ENCODE measurements at regions not wholly inside any gene's neighbourhood (a gene's known extent, or its start where the extent isn't known, plus 50 kb on each side); places are given as distances from the start of the nearest gene placed in this dataset.

DNA sequence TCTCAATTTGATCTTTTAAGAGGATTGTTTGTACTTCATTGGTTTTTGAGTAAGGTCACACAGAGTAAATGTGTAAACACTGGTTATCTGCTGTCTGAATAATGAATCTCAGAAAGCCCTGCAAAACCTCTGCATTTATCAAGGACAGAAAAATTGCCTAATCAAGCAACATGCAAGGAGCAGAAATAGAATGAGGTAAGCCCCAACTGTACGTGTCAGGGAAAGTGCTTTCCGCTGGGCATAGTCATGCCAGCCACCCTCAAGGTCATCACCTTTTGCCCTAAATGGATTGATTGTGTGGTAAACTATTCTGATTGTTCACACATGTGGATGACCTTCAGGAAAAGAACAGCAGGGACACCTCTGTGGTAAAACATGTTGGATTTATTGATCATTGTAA, 376.9 kb upstream of the KCNN2 start:
- Histone ChIP-seq H3K27ac (no peak overlapping the region), H3K36me3 (no peaks in the 10 kb centered on the region), H3K27me3 (replicated peaks in 1 of 7) (no peaks in the 10 kb centered on the region), H3K9me3 (no peaks in the 10 kb centered on the region), H3K4me3 (no peak overlapping the region), H3K4me1 (no peaks in the 10 kb centered on the region)
- no peak for DNase-seq
- intact Hi-C loops (cut with DNase I; ENCODE audit: low total_unique reads), result no loop called here
- 76 to 83% (median 78%) methylated on average over 2 of the region's 2 CpGs for WGBS, 5 donors
- TF ChIP-seq POLR2AphosphoS5 (IDR thresholded peaks at IDR 0.05), result no peak
- TF ChIP-seq POLR2A (IDR thresholded peaks at IDR 0.05), result no peak

DNA sequence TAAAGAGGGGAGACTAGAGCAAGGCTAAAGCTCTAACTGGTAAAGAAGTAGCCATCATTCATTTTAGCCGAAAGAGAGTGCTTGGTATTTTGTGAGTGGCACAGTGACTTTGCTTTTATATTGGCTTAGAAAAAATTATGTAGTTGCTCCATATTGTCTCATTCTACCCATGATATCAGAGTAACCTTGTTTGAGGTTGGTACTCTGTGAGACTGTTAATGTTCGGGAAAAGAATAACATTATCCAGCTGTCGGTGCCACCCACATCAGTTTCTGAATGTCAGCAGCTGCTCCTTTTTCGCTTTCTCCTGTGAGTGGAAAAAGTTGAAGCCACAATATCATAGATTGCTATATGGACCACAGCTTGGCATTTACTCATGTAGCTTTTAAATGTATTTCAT, 376.4 kb upstream of the KCNN2 start:
- no peak for DNase-seq
- Histone ChIP-seq H3K36me3 (no peaks in the 10 kb centered on the region), H3K4me1 (no peaks in the 10 kb centered on the region), H3K27ac (no peak overlapping the region), H3K9me3 (no peaks in the 10 kb centered on the region), H3K4me3 (no peak overlapping the region), H3K27me3 (replicated peaks in 1 of 7) (no peaks in the 10 kb centered on the region)
- TF ChIP-seq, protein P1, sequence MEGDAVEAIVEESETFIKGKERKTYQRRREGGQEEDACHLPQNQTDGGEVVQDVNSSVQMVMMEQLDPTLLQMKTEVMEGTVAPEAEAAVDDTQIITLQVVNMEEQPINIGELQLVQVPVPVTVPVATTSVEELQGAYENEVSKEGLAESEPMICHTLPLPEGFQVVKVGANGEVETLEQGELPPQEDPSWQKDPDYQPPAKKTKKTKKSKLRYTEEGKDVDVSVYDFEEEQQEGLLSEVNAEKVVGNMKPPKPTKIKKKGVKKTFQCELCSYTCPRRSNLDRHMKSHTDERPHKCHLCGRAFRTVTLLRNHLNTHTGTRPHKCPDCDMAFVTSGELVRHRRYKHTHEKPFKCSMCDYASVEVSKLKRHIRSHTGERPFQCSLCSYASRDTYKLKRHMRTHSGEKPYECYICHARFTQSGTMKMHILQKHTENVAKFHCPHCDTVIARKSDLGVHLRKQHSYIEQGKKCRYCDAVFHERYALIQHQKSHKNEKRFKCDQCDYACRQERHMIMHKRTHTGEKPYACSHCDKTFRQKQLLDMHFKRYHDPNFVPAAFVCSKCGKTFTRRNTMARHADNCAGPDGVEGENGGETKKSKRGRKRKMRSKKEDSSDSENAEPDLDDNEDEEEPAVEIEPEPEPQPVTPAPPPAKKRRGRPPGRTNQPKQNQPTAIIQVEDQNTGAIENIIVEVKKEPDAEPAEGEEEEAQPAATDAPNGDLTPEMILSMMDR (IDR thresholded peaks at IDR 0.05 in 8 of 11, conservative IDR thresholded peaks at IDR 0.05 in 3 of 11), result no peak
- no peak for TF ChIP-seq POLR2A (IDR thresholded peaks at IDR 0.05)
- no peak for TF ChIP-seq POLR2AphosphoS5 (IDR thresholded peaks at IDR 0.05)
- intact Hi-C loops (cut with DNase I; ENCODE audit: low total_unique reads), result no loop called here
- WGBS, 5 donors, result 78 to 87% (median 86%) methylated on average over 4 of the region's 4 CpGs

DNA sequence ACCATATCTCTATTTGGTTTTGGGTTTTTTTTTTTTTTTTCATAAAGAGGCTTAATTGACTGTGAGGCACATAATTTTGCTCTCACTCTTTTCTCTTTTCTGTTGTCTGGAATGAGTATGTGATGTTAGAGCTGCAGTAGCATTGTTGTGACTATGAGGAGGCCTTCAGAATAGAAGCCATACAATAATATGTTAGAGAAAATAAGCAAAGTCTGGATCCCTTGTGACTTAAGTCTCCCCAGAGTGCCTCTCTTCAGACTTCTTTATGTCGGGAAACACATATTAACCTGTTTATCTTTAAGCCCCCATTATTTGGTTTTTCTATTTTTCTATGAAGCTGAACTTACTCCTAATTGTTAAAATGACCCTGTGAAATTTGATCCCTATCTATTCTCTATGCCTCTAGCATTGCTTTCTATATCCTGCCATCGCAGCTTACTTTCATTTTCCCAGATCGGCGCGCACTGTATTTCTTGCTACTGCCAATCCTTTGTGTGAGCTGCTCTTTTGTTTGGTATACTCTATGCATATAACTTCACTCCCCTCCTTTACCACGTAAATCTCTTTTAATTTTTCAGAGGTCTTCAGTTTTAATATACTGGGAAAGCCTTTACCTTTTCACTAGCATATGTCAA, 372.5 kb upstream of the KCNN2 start:
- intact Hi-C loops (cut with DNase I; ENCODE audit: low total_unique reads), result no loop called here
- Histone ChIP-seq H3K4me1 (no peaks in the 10 kb centered on the region), H3K9me3 (peaks cover 0 to 6% (median 0%) of the 10 kb centered on the region in 8 donors), H3K4me3 (no peak overlapping the region), H3K36me3 (no peaks in the 10 kb centered on the region), H3K27ac (no peak overlapping the region), H3K27me3 (replicated peaks in 1 of 7) (no peaks in the 10 kb centered on the region)
- TF ChIP-seq, protein P1 (IDR thresholded peaks at IDR 0.05 in 8 of 11, conservative IDR thresholded peaks at IDR 0.05 in 3 of 11), result no peak
- TF ChIP-seq POLR2A (IDR thresholded peaks at IDR 0.05) (no peak), POLR2AphosphoS5 (IDR thresholded peaks at IDR 0.05) (no peak)
- no peak for DNase-seq
- 78 to 89% (median 86%) methylated on average over 6 of the region's 6 CpGs for WGBS, 5 donors

DNA sequence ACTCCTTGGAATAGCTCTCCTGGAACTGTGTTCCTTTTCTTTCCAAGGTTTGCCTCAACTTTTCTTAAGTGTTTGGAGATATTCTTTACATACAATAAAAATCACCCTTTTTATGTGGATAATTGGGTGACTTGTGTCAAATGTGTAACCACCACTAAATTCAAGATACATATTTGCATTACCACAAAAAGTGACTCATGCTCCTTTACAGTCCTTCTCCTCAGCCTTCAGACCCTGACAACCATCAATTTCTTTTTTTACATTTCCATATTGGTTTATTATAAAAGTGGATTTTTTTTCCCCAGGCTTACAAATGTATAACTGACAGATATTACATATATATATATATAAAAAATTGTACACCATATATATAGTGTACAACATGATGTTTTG, 372.0 kb upstream of the KCNN2 start:
- no peaks in the 10 kb centered on the region for H3K27me3 ChIP-seq (replicated peaks in 1 of 7)
- H3K4me1 ChIP-seq, result no peaks in the 10 kb centered on the region
- no peak overlapping the region for H3K27ac ChIP-seq
- no peaks in the 10 kb centered on the region for H3K36me3 ChIP-seq
- no peak for DNase-seq
- TF ChIP-seq POLR2AphosphoS5 (IDR thresholded peaks at IDR 0.05) (no peak), POLR2A (IDR thresholded peaks at IDR 0.05) (no peak)
- TF ChIP-seq, protein P1 (IDR thresholded peaks at IDR 0.05 in 8 of 11, conservative IDR thresholded peaks at IDR 0.05 in 3 of 11), result no peak
- intact Hi-C loops (cut with DNase I; ENCODE audit: low total_unique reads), result no loop called here
- H3K9me3 ChIP-seq, result peaks cover 0 to 6% (median 0%) of the 10 kb centered on the region in 8 donors
- no peak overlapping the region for H3K4me3 ChIP-seq

DNA sequence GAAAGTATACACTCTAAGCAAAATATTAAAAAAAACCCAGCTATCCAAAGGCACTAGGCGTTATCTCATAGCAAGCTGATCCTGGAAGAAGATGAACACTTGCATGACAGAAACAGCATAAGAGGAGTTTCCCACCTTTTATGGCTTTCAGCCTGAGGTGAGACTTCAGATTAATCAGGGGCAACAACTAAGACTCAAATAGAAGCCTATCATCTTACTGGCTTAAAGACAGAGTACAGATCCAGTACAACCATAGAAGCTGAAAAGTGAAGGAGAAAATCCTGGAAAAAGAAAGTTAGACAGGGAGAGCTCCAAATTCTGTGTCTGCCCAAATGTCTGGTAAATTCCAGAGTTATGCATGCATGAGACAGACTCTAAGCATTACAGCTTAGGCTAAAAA, 360.8 kb upstream of the KCNN2 start:
- intact Hi-C loops (cut with DNase I; ENCODE audit: low total_unique reads), result no loop called here
- 0 to 80% (median 52%) methylated on average over 1 of the region's 1 CpG for WGBS, 5 donors

More for the DNA sequence above, 360.8 kb upstream of the KCNN2 start:
- H3K27me3 ChIP-seq (replicated peaks in 1 of 7), result no peaks in the 10 kb centered on the region
- H3K4me1 ChIP-seq, result no peaks in the 10 kb centered on the region
- TF ChIP-seq POLR2A (IDR thresholded peaks at IDR 0.05) (no peak), POLR2AphosphoS5 (IDR thresholded peaks at IDR 0.05) (no peak)
- TF ChIP-seq, protein P1 (IDR thresholded peaks at IDR 0.05 in 8 of 11, conservative IDR thresholded peaks at IDR 0.05 in 3 of 11), result no peak
- DNase-seq, result no peak
- no peak overlapping the region for H3K4me3 ChIP-seq
- no peak overlapping the region for H3K27ac ChIP-seq
- H3K36me3 ChIP-seq, result no peaks in the 10 kb centered on the region
- no peaks in the 10 kb centered on the region for H3K9me3 ChIP-seq
